Non-pigmented ciliary epithelial cell (primary cell): ENCODE measurements at regions not wholly inside any gene's neighbourhood (a gene's known extent, or its start where the extent isn't known, plus 50 kb on each side); places are given as distances from the start of the nearest gene placed in this dataset.

Experiments used
- DNase-seq: peaks from one replicate; pipeline ENCODE4 v3.0.0-alpha.2; 2010; ENCODE audit warnings: low read depth

GRCh38 chr4:107164962-107165475, 128.9 kb upstream of the DKK2 start:
- no peak for DNase-seq

GRCh38 chr4:107156443-107156842, 120.3 kb upstream of the DKK2 start:
- DNase-seq, result no peak

- DNase-seq, result no peak
These were observed 119.3 kb upstream of the DKK2 start for GRCh38 chr4:107155366-107155765.

DNA sequence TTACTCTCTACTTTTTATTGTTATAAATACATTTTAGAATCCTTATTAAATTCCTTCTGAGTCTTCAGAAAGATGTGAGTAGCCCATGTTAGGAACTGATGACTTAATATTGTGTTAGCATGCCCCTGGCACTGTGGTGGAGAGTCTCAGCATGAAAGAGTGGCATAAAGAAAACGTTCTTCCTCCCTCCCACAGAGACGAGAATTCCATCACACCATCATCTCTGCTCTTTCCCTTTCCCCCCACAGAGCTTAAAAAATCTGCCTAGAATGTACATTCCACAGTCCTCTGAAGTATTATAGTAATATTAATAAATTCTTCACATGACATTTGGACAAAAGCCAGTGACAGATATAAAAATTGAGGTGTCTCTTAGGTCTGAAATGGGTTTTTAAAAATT, 117.8 kb upstream of the DKK2 start:
- DNase-seq, result no peak

DNA sequence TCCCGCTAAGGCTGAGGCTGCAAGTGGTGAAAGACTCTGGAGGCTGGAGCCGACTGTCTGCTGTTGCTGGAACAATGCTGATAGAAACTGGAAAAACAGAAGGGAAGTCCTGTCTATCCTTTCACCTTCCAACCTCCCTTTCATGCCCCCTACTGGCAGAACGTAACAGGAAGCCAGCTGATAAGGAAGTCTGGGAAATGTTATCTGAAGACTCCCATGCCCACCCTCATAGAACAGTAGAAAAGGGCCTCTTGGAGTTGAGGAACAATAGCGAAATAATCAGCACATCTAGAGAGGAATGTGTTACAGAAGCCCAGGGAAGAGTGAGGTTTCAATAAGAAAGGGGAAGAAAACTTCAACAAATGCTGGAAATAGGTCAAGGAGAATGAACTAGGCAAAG, 117.1 kb upstream of the DKK2 start:
- DNase-seq, result no peak

GRCh38 chr4:107151173-107151572, 115.1 kb upstream of the DKK2 start:
- no peak for DNase-seq

- no peak for DNase-seq
These were observed 112.8 kb upstream of the DKK2 start for GRCh38 chr4:107148904-107149303.

- no peak for DNase-seq
These were observed 111.8 kb upstream of the DKK2 start for GRCh38 chr4:107147873-107148272.

DNA sequence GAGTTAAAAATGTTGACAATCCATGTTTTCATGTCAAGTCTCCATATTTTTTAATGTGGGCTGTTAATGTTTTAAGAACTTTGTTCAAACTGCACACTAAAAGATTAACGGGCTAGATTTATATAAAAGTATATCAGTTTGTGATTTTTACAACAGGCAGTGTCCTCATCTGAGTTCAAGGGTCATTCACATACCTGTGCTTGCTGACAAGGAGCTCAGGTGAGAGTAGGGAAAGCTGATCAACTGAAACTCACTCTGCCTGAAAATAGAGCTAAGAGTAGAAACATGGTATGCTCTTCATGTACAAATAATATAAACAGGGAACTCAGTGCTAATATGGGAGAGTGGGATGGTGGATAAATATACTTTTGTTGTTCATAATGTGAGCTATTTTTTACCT, 102.3 kb upstream of the DKK2 start:
- DNase-seq, result no peak

DNA sequence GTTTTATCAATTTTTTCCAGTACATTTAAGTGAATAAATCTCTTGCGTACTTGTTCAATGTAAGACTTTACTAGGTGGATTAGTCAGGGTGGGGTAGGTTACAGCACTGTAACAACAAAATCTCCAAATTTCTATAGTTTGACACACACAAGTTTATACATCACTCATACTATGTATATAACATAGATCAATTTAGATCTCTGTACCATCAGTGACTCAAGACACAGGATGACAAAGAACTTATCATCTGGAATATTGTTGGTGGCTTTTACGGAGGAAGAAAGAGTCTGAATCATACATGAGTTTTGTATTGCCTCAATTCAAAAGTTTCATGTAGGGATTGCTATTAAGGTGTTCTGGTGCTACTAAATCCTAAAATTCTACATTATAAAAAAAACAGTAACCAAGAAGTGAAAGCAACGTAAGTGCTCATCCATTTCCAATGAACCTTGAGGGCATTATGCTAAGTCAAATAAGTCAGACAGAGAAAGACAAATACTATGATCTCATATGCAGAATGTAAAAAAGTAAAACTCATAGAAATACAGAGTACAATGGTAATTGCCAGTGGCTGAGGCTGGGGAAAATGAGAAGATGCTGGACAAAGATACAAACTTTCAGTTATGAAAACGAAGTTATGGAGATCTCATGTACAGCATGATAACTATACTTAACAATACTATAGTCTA, 98.0 kb upstream of the DKK2 start:
- no peak for DNase-seq

DNA sequence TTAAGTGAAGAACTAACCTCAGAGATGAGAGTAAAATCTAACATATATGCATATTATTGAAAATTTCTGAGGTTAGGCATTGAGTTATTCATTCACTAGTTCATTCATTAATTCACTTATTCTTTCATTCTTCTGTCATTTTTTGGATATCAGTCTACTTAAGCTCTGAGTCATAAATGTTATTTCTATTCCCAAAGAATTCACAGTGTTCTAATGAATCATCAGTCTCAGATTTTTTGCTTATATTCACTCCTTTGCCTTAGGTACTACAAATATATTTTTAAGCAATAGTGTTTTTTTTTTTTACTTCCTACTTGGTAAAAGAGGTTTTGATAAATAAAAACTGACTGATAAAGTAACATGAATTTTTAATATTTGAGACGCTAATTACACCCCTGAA, 95.2 kb upstream of the DKK2 start:
- DNase-seq, result no peak

GRCh38 chr4:107130157-107130556, 94.0 kb upstream of the DKK2 start:
- no peak for DNase-seq

GRCh38 chr4:107129611-107130010, 93.5 kb upstream of the DKK2 start:
- DNase-seq, result no peak

DNA sequence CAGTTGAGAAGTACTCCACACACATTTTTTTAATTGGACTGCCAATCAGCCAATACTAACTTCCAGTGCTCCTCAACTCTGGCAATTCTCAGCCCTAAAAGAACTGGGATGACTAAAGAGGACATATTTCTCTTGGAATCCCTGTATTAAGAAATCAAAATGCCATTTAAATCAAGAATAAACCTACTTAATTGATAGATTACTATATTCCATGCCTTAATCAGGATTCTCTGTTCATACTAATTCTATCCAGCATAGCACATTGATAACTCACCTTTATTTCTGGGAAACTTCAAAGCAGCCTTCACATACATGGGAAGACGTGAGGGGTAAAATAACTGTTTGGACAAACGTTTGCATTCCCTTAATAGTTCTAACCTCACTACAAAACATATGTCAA, 93.0 kb upstream of the DKK2 start:
- DNase-seq, result no peak

GRCh38 chr4:107128116-107128515, 92.0 kb upstream of the DKK2 start:
- no peak for DNase-seq

- no peak for DNase-seq
These were observed 89.4 kb upstream of the DKK2 start for GRCh38 chr4:107125496-107125895.

DNA sequence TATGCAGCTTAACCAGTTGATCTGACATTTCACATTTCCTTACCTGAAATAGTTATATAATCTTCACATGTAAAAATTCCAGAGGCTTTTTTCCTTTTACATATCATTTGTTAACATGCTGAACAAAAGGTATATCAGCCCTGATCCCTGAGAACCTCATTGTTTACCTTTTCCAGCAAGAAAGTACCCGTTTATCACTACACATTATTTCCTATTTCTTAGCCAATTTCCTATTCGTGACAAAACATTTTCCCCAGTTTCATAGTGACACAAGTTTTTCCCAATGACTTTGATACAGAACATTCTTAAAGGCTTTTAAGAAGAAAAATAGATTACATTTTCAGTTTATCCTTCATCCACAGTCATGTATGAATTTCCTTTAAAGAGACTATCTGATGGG, 86.6 kb upstream of the DKK2 start:
- DNase-seq, result no peak

DNA sequence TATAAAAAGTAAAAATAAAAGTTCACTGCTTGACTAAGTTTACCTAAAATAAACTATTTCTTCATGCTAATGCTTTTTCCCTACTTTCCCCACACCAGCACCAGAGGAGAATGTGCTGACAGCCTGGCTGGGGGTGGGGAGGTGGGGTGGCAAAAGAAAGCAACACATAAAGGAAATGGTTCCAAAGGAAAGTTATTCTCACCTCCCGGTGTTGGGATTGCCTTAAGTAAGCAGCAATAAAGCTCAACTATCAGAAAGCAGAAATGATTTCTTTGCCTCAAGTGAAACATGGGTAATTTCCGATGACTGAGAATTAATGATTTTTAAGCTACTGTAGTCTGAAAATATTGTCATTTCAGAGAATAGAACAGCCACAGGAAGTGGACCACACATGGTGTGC, 84.5 kb upstream of the DKK2 start:
- DNase-seq, result no peak

- DNase-seq, result no peak
These were observed 81.6 kb upstream of the DKK2 start for GRCh38 chr4:107117726-107118125.

DNA sequence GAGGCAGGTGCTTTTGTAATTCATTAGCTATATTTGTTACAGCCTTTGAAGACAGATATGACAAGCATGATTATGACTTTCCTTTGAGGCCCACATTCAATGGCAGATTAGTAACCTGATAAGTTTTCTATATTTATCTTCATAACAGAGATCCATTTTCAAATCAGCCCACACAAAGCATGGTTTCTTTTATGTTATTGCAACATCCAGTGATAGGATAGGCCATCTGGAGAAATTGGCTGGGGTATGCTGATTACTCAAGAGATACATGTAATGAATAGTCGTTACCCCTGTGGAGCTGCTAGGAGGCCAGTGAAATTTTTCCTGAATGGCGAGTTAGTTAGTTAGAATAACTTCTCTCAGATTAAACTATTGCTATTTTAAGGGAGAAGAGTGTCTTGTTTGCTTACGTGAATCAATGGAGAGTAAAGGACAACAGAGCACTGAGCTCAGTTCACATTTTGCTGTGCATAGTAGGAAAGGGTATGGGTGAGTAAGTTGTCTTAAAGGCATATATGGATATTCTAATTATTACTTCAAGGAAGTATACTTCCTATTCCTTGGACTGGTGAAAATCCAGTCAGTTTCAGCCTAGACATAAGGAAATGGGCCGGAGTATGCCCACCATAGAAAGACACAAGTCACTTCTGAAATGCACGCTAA, 79.2 kb upstream of the DKK2 start:
- peak; percentile 69 for DNase-seq

DNA sequence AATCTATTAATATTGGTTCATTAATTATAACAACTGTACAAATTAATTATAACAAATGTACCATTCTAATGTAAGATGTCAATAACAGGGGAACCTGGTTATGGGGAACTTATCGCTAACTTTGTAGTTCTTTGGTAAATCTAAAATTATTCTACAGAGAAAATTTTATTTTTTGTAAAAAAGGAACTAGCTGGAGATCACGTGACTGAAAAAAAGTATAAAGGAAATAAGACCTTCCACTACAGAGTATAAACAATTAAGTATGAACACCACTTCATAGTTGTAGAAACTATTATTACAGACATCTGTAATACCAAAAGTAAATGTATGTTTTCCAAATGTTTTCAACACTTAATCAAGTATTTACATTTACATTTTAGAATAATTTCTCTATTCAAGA, 77.9 kb upstream of the DKK2 start:
- no peak for DNase-seq

GRCh38 chr4:107098401-107098800, 62.3 kb upstream of the DKK2 start:
- no peak for DNase-seq

DNA sequence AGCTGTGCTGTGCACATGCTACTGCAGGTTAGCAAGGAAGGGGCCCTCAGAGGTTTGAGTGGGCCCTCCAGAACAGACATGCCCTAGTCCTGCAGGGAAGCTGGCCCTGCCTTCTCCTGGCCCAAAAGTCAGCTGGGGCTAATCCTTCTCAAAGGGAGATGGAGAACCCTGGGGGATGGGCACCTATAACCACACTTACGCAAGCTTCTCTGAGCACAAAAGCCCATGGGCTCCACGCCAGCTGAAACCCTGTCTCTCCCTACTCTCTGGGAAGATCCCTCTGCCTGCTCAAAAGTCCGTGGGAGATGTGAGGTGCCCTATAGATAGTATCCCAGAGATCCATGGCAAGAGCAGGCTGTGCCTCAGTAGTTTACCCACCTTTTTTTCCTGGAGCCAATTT, 58.9 kb upstream of the DKK2 start:
- DNase-seq, result no peak

DNA sequence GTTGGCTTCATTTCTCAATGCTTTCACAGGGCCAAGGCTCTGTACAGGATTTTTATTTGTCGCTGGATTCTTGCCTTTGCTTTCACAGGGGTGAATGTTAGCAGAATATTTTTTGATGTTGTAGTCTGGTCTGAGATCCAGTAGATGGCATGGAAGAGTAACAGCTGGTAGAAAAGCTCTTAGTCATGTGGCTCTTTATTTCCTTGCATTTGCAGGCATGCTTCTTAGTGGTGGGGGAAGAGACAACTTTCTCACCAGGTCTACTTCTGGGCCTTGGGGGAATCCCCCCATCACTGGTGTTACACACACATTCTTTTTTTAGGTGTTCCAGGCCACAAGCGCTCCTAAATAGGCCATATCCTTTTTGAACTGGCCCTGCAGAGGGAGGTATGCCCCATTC, 58.2 kb upstream of the DKK2 start:
- no peak for DNase-seq
